Loucy (cell line): ENCODE measurements at regions not wholly inside any gene's neighbourhood (a gene's known extent, or its start where the extent isn't known, plus 50 kb on each side); places are given as distances from the start of the nearest gene placed in this dataset.
"Not testable (repeated sequence)": the region's sequence is repeated elsewhere in the genome, so short reads cannot be mapped to it uniquely, and the experiment has no call there.

Experiments used
- H2AFZ ChIP-seq: fragments of 200-600 bp; sonication (generic); 2 replicates; pipeline ENCODE4 v1.6.0; 2016; ENCODE audit warnings: antibody characterized with exemption, mild to moderate bottlenecking, low read length, moderate library complexity
- H3F3A ChIP-seq: fragments of 200-600 bp; 2 replicates; pipeline ENCODE4 v1.6.0; 2016; ENCODE audit warnings: antibody characterized with exemption, low read depth, mild to moderate bottlenecking
- H3K27me3 ChIP-seq: fragments of 200-600 bp; sonication (generic); 2 replicates; pipeline ENCODE4 v1.6.1; 2014; ENCODE audit warnings: low read length, mild to moderate bottlenecking; ENCODE audit not compliant: insufficient read depth, poor library complexity, severe bottlenecking
- H3K36me3 ChIP-seq: fragments of 200-600 bp; sonication (generic); 2 replicates; pipeline ENCODE4 v1.6.1; 2016; ENCODE audit warnings: low read length; ENCODE audit not compliant: insufficient read depth
- H3K4me1 ChIP-seq: fragments of 200-600 bp; sonication (generic); 2 replicates; pipeline ENCODE4 v1.5.1; 2014; ENCODE audit warnings: low read length, mild to moderate bottlenecking; ENCODE audit not compliant: insufficient read depth, poor library complexity, severe bottlenecking
- H3K4me2 ChIP-seq: fragments of 200-600 bp; sonication (generic); 2 replicates; pipeline ENCODE4 v1.6.0; 2014; ENCODE audit warnings: antibody characterized with exemption, low read length, low read depth, mild to moderate bottlenecking; ENCODE audit not compliant: poor library complexity, severe bottlenecking
- H3K4me3 ChIP-seq: fragments of 200-600 bp; sonication (generic); 2 replicates; pipeline ENCODE4 v1.5.1; 2014; ENCODE audit warnings: low read length, mild to moderate bottlenecking, mixed read lengths; ENCODE audit not compliant: poor library complexity, severe bottlenecking
- H3K79me2 ChIP-seq: fragments of 200-600 bp; sonication (generic); 2 replicates; pipeline ENCODE4 v1.6.1; 2014; ENCODE audit warnings: low read length; ENCODE audit not compliant: insufficient read depth
- H3K9ac ChIP-seq: fragments of 200-600 bp; sonication (generic); 2 replicates; pipeline ENCODE4 v1.6.0; 2014; ENCODE audit warnings: mild to moderate bottlenecking, low read depth, low read length, moderate library complexity; ENCODE audit not compliant: poor library complexity, severe bottlenecking
- H3K9me2 ChIP-seq: fragments of 200-600 bp; sonication (generic); replicated peaks from 2 replicates; pipeline ENCODE4 v1.6.1; 2016; ENCODE audit warnings: low read depth, low read length, mixed read lengths
- H3K9me3 ChIP-seq: fragments of 200-600 bp; sonication (generic); 2 replicates; pipeline ENCODE4 v1.6.1; 2014; ENCODE audit warnings: mild to moderate bottlenecking, antibody characterized with exemption, low read length, low read depth; ENCODE audit not compliant: insufficient read depth
- H4K20me1 ChIP-seq: fragments of 200-600 bp; sonication (generic); 2 replicates; pipeline ENCODE4 v1.6.0; 2014; ENCODE audit warnings: antibody characterized with exemption, low read length, mild to moderate bottlenecking; ENCODE audit not compliant: insufficient read depth, poor library complexity, severe bottlenecking
- EZH2phosphoT487 ChIP-seq: fragments of 200-600 bp; IDR thresholded peaks from 2 replicates; pipeline ENCODE4 v1.6.1; 2018; ENCODE audit warnings: antibody characterized with exemption, mild to moderate bottlenecking, moderate library complexity, borderline replicate concordance
- TF ChIP-seq, protein P1 (sequence below): fragments of 200-600 bp; sonication (generic); conservative IDR thresholded peaks from 2 replicates; pipeline ENCODE4 v1.5.1; 2014; ENCODE audit warnings: mild to moderate bottlenecking, antibody characterized with exemption, low read length

DNA sequence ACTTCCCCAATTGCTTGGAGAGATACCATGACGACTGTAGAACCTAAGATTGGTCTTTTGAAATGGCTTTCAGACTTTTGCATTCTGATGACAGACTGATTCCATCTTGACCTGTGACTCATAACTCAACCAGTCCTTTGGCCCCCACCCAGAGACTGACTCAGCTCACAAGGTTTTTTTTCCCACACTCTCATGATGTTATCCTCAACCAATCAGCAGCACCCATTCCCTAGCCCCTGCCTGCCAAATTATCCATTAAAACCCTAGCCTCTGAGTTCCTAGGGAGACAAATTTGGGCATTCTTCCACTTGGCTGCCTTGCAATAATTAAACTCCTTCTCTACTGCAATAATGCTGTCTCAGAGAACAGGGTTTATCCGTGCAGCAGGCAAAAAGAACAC, 1263.3 kb upstream of the CDH9 start:
- Histone ChIP-seq H3K9me3 (no peaks in the 10 kb centered on the region; the same call in 1 of the 2 replicates), H3K4me1 (no peaks in the 10 kb centered on the region), H3K4me2 (no peak overlapping the region), H3K27me3 (no peaks in the 10 kb centered on the region), H4K20me1 (no peaks in the 10 kb centered on the region), H2AFZ (no peak overlapping the region), H3F3A (no peaks in the 10 kb centered on the region), H3K9ac (no peak overlapping the region), H3K4me3 (no peak overlapping the region), H3K79me2 (no peaks in the 10 kb centered on the region), H3K9me2 (no peaks in the 10 kb centered on the region), H3K36me3 (no peaks in the 10 kb centered on the region)
- TF ChIP-seq, protein P1, sequence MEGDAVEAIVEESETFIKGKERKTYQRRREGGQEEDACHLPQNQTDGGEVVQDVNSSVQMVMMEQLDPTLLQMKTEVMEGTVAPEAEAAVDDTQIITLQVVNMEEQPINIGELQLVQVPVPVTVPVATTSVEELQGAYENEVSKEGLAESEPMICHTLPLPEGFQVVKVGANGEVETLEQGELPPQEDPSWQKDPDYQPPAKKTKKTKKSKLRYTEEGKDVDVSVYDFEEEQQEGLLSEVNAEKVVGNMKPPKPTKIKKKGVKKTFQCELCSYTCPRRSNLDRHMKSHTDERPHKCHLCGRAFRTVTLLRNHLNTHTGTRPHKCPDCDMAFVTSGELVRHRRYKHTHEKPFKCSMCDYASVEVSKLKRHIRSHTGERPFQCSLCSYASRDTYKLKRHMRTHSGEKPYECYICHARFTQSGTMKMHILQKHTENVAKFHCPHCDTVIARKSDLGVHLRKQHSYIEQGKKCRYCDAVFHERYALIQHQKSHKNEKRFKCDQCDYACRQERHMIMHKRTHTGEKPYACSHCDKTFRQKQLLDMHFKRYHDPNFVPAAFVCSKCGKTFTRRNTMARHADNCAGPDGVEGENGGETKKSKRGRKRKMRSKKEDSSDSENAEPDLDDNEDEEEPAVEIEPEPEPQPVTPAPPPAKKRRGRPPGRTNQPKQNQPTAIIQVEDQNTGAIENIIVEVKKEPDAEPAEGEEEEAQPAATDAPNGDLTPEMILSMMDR: no peak
- no peak for TF ChIP-seq EZH2phosphoT487

DNA sequence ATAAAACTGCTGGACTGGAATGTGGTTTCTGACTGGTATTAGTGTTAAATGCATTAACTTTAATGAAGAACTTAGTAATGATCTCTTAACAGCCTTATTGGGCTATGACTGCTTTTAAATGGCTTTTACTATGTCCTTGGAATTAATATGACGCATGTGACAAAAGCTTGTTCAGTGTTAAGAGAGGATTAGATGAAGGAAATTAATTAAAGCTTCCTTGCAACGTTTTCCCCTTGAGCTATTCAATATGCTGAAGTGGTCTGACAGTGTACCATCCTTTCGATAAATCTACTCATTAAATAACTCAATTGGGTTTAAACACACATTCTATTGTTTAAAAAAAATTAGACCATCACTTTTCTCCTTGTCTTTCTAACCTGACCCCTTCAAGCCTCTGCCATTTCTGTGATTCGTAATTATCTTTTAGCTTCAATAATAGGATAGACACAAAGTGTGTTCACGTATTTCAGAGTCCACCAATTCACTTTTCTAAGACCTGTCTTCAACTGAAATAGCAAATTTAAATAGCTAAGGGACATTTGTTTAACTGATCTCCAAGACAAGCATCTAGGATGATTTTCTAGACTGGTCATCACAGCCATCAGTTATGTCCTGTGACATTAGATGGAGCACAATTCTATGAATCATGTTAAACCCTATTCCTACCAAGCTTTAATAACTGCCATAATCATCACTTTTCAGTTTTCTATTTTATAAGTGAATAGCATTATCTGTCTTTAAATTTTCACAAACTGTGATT, 1258.0 kb upstream of the CDH9 start:
- H3K79me2 ChIP-seq: no peaks in the 10 kb centered on the region
- H3K9ac ChIP-seq: no peak overlapping the region
- H4K20me1 ChIP-seq: no peaks in the 10 kb centered on the region
- TF ChIP-seq, protein P1: no peak
- no peak for TF ChIP-seq EZH2phosphoT487
- no peak overlapping the region for H3K4me2 ChIP-seq
- H2AFZ ChIP-seq: no peak overlapping the region
- no peaks in the 10 kb centered on the region for H3F3A ChIP-seq
- H3K36me3 ChIP-seq: no peaks in the 10 kb centered on the region
- no peaks in the 10 kb centered on the region; the same call in 1 of the 2 replicates for H3K9me3 ChIP-seq
- no peaks in the 10 kb centered on the region for H3K4me1 ChIP-seq
- no peaks in the 10 kb centered on the region for H3K27me3 ChIP-seq
- no peak overlapping the region for H3K4me3 ChIP-seq
- no peaks in the 10 kb centered on the region for H3K9me2 ChIP-seq

DNA sequence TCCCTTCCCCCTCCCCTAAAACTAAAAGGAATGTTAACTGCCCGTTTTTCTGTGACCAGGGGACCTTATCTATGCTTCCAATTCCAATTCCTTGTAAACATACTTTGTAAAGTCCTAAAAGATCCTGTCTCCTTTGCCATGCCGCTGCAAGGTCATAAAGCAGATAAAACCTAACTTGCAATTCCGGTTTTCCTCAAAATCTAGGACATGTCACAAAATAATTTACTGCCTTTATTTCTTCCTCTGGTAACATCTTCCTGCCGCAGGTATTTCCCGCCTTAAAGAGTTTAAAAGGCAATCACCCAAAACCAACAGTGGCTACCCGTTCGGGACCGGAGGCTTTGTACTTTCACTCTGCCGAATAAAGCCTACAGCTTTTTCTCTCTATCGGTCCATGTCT, 1248.6 kb upstream of the CDH9 start:
- not testable (repeated sequence) for H3K36me3 ChIP-seq, H3K9me2 ChIP-seq, H3F3A ChIP-seq, H3K27me3 ChIP-seq, H4K20me1 ChIP-seq, H3K4me1 ChIP-seq, H3K79me2 ChIP-seq, H2AFZ ChIP-seq, H3K9me3 ChIP-seq, H3K4me3 ChIP-seq, H3K4me2 ChIP-seq, H3K9ac ChIP-seq

DNA sequence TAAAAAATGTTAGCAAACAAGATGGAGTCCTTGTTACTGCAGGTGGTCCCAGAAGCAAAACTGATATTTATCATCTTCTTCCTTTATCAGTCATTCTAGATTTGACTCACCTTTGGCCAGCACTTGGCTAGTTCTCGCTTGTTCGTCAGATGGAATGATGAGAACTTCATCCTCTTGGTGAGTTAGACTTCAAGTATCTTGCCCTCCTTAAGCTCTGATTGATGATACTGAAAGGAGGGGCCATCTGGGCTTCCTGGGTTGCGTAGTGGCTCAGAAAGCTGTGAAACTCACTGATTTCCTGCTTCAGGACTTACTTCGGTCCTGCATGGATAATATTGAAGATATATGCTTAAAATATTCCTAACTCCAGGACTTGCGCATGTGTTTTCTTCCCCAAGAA, 1248.2 kb upstream of the CDH9 start:
- TF ChIP-seq EZH2phosphoT487: no peak
- TF ChIP-seq, protein P1: no peak
- H2AFZ ChIP-seq: no peak overlapping the region
- H3K4me3 ChIP-seq: no peak overlapping the region
- no peaks in the 10 kb centered on the region for H4K20me1 ChIP-seq
- no peaks in the 10 kb centered on the region for H3K27me3 ChIP-seq
- no peaks in the 10 kb centered on the region for H3K9me3 ChIP-seq
- no peak overlapping the region for H3K4me2 ChIP-seq
- H3K36me3 ChIP-seq: no peaks in the 10 kb centered on the region
- H3K9me2 ChIP-seq: no peaks in the 10 kb centered on the region
- no peaks in the 10 kb centered on the region for H3F3A ChIP-seq
- no peaks in the 10 kb centered on the region for H3K4me1 ChIP-seq
- no peaks in the 10 kb centered on the region for H3K79me2 ChIP-seq
- no peak overlapping the region for H3K9ac ChIP-seq
